ENCODE measurements at regions not wholly inside any gene's neighbourhood (a gene's known extent, or its start where the extent isn't known, plus 50 kb on each side); places are given as distances from the start of the nearest gene placed in this dataset.
"Not testable (repeated sequence)": the region's sequence is repeated elsewhere in the genome, so short reads cannot be mapped to it uniquely, and the experiment has no call there.

GRCh38 chr5:96483878-96484277 is 50.8 kb upstream of the PCSK1 start:
- no peaks in the 10 kb centered on the region for H3K27me3 ChIP-seq (ENCODE audit: control insufficient read depth in 1 of 2, insufficient read depth in 2 of 2, low read length in 2 of 2)
- no peak overlapping the region for H3K4me3 ChIP-seq (ENCODE audit: low read depth in 1 of 2, low read length in 2 of 2)
- H3K36me3 ChIP-seq (ENCODE audit: insufficient read depth, low read length): no peaks in the 10 kb centered on the region
- H3K9me3 ChIP-seq (ENCODE audit: low read length): no peaks in the 10 kb centered on the region
- H3K4me1 ChIP-seq (ENCODE audit: insufficient read depth, low read length): no peaks in the 10 kb centered on the region
- H3K27ac ChIP-seq (ENCODE audit: low read depth, low read length): no peak overlapping the region
- H3K9ac ChIP-seq (ENCODE audit: low read length): no peak overlapping the region

- no peaks in the 10 kb centered on the region for H3K27me3 ChIP-seq (ENCODE audit: control insufficient read depth in 1 of 2, insufficient read depth in 2 of 2, low read length in 2 of 2)
- H3K4me3 ChIP-seq (ENCODE audit: low read depth in 1 of 2, low read length in 2 of 2): no peak overlapping the region
- H3K4me1 ChIP-seq (ENCODE audit: insufficient read depth, low read length): no peaks in the 10 kb centered on the region
- no peak overlapping the region for H3K9ac ChIP-seq (ENCODE audit: low read length)
- H3K36me3 ChIP-seq (ENCODE audit: insufficient read depth, low read length): no peaks in the 10 kb centered on the region
- H3K27ac ChIP-seq (ENCODE audit: low read depth, low read length): no peak overlapping the region
- H3K9me3 ChIP-seq (ENCODE audit: low read length): no peaks in the 10 kb centered on the region
Observed at GRCh38 chr5:96487859-96488258, 54.8 kb upstream of the PCSK1 start.

- Histone ChIP-seq H3K4me3 (ENCODE audit: low read depth in 1 of 2, low read length in 2 of 2) (no peak overlapping the region), H3K27ac (ENCODE audit: low read depth, low read length) (no peak overlapping the region), H3K36me3 (ENCODE audit: insufficient read depth, low read length) (no peaks in the 10 kb centered on the region), H3K9ac (ENCODE audit: low read length) (no peak overlapping the region), H3K27me3 (ENCODE audit: control insufficient read depth in 1 of 2, insufficient read depth in 2 of 2, low read length in 2 of 2) (no peaks in the 10 kb centered on the region), H3K4me1 (ENCODE audit: insufficient read depth, low read length) (no peaks in the 10 kb centered on the region), H3K9me3 (ENCODE audit: low read length) (no peaks in the 10 kb centered on the region)
Observed at GRCh38 chr5:96489532-96489931, 56.5 kb upstream of the PCSK1 start.

DNA sequence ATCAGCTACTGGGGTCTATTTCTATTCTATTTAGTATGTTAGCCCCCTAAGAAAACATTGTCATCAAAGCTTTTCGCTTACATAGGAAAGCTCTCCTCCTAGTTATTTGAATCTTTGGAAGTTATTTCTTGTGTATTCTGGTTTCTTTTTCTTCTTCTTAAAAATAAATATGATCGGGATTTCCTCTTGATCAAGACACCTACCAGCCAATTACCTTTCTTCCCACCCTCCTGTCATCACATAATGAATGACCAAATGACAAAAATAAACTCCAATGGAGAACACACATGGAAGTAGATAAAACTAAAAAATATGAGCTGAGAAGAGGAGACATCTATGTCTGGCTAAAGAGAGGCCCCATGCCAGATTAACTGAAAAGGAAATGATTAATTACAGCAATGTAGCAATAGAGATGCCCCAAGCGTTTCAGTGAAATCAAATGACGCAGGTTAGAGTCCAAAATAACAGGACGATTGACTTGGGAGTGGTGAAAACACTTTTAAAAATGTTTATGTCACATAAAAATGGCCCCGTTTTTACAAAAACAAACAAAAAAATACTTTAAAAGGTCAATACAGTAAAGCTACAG is 59.5 kb upstream of the PCSK1 start:
- Histone ChIP-seq H3K27ac (ENCODE audit: low read depth, low read length) (no peak overlapping the region), H3K9me3 (ENCODE audit: low read length) (no peaks in the 10 kb centered on the region), H3K9ac (ENCODE audit: low read length) (no peak overlapping the region), H3K27me3 (ENCODE audit: control insufficient read depth in 1 of 2, insufficient read depth in 2 of 2, low read length in 2 of 2) (no peaks in the 10 kb centered on the region), H3K4me3 (ENCODE audit: low read depth in 1 of 2, low read length in 2 of 2) (no peak overlapping the region), H3K4me1 (ENCODE audit: insufficient read depth, low read length) (no peaks in the 10 kb centered on the region), H3K36me3 (ENCODE audit: insufficient read depth, low read length) (no peaks in the 10 kb centered on the region)

DNA sequence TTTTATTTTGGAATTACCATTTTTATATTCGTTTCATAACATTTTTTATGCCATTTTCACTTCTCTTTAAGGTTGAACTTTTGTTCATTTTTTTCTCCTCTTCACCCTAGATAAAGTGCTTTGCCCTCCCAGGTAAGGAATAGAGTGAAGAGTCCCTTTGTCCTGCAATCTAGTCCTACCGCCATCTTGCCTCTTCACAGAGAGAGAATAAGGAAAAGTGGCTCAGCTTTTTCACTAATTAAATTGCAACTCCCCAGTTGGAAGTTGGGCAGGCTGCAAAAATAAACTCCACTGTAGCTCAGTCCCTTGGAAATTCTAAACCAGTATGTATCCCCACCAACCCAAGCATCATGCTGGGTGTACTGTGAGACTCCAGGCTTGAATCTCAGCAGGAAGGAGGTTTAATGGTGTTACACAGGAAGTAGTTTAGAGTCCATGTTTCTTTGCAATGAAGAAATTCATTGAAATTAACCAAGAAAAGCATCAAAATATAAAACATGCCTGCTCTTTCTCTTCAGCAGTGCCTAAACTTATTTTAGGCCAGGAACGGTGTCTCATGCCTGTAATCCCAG is 60.3 kb upstream of the PCSK1 start:
- H3K4me3 ChIP-seq (ENCODE audit: low read depth in 1 of 2, low read length in 2 of 2): no peak overlapping the region
- no peaks in the 10 kb centered on the region for H3K36me3 ChIP-seq (ENCODE audit: insufficient read depth, low read length)
- no peaks in the 10 kb centered on the region for H3K27me3 ChIP-seq (ENCODE audit: control insufficient read depth in 1 of 2, insufficient read depth in 2 of 2, low read length in 2 of 2)
- H3K9me3 ChIP-seq (ENCODE audit: low read length): no peaks in the 10 kb centered on the region
- no peak overlapping the region for H3K9ac ChIP-seq (ENCODE audit: low read length)
- H3K27ac ChIP-seq (ENCODE audit: low read depth, low read length): no peak overlapping the region
- H3K4me1 ChIP-seq (ENCODE audit: insufficient read depth, low read length): no peaks in the 10 kb centered on the region

- not testable (repeated sequence) for H3K9ac ChIP-seq (ENCODE audit: low read length); H3K27ac ChIP-seq (ENCODE audit: low read depth, low read length); H3K36me3 ChIP-seq (ENCODE audit: insufficient read depth, low read length)
Observed at GRCh38 chr5:96495412-96495811, 62.4 kb upstream of the PCSK1 start.

GRCh38 chr5:96497027-96497426 is 64.0 kb upstream of the PCSK1 start:
- H3K4me1 ChIP-seq (ENCODE audit: insufficient read depth, low read length); H3K27ac ChIP-seq (ENCODE audit: low read depth, low read length); H3K9me3 ChIP-seq (ENCODE audit: low read length); H3K9ac ChIP-seq (ENCODE audit: low read length); H3K27me3 ChIP-seq (ENCODE audit: control insufficient read depth in 1 of 2, insufficient read depth in 2 of 2, low read length in 2 of 2); H3K4me3 ChIP-seq (ENCODE audit: low read depth in 1 of 2, low read length in 2 of 2); H3K36me3 ChIP-seq (ENCODE audit: insufficient read depth, low read length): not testable (repeated sequence)

More at GRCh38 chr5:96495412-96495811, 62.4 kb upstream of the PCSK1 start:
- H3K9me3 ChIP-seq (ENCODE audit: low read length); H3K4me3 ChIP-seq (ENCODE audit: low read depth in 1 of 2, low read length in 2 of 2); H3K27me3 ChIP-seq (ENCODE audit: control insufficient read depth in 1 of 2, insufficient read depth in 2 of 2, low read length in 2 of 2); H3K4me1 ChIP-seq (ENCODE audit: insufficient read depth, low read length): not testable (repeated sequence)

DNA sequence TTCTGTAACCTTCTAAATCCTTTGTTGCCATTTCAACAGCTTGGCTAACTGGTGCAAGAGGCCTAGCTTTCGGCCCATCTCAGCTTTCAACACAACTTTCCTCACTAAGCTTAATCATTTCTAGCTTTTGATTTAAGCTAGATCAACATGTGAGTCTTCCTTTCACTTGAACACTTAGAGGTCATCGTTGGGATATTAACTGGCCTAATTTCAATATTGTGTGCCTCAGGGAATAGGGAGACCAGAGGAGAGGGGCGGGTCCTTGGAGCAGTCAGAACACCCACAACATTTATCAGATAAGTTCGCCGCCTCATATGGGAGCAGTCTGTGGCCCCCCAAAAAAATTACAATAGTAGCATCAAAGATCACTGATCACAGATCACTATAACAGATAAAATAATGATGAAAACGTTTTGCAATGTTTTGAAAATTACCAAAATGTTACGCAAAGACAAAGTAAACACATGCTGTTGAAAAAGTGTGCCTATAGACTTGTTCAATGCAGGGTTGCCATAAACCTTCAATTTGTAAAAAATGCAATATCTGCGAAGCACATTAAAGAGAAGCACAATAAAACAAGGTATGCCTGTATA is 66.8 kb upstream of the PCSK1 start:
- H3K9ac ChIP-seq (ENCODE audit: low read length): no peak overlapping the region
- no peaks in the 10 kb centered on the region for H3K36me3 ChIP-seq (ENCODE audit: insufficient read depth, low read length)
- no peak overlapping the region for H3K27ac ChIP-seq (ENCODE audit: low read depth, low read length)
- H3K4me1 ChIP-seq (ENCODE audit: insufficient read depth, low read length): no peaks in the 10 kb centered on the region
- H3K27me3 ChIP-seq (ENCODE audit: control insufficient read depth in 1 of 2, insufficient read depth in 2 of 2, low read length in 2 of 2): no peaks in the 10 kb centered on the region
- H3K9me3 ChIP-seq (ENCODE audit: low read length): no peaks in the 10 kb centered on the region
- H3K4me3 ChIP-seq (ENCODE audit: low read depth in 1 of 2, low read length in 2 of 2): no peak overlapping the region

- Histone ChIP-seq H3K4me3 (ENCODE audit: low read depth in 1 of 2, low read length in 2 of 2) (no peak overlapping the region), H3K9me3 (ENCODE audit: low read length) (no peaks in the 10 kb centered on the region), H3K36me3 (ENCODE audit: insufficient read depth, low read length) (no peaks in the 10 kb centered on the region), H3K9ac (ENCODE audit: low read length) (no peak overlapping the region), H3K27me3 (ENCODE audit: control insufficient read depth in 1 of 2, insufficient read depth in 2 of 2, low read length in 2 of 2) (no peaks in the 10 kb centered on the region), H3K27ac (ENCODE audit: low read depth, low read length) (no peak overlapping the region), H3K4me1 (ENCODE audit: insufficient read depth, low read length) (no peaks in the 10 kb centered on the region)
Observed at GRCh38 chr5:96501991-96502646, 69.1 kb upstream of the PCSK1 start.

DNA sequence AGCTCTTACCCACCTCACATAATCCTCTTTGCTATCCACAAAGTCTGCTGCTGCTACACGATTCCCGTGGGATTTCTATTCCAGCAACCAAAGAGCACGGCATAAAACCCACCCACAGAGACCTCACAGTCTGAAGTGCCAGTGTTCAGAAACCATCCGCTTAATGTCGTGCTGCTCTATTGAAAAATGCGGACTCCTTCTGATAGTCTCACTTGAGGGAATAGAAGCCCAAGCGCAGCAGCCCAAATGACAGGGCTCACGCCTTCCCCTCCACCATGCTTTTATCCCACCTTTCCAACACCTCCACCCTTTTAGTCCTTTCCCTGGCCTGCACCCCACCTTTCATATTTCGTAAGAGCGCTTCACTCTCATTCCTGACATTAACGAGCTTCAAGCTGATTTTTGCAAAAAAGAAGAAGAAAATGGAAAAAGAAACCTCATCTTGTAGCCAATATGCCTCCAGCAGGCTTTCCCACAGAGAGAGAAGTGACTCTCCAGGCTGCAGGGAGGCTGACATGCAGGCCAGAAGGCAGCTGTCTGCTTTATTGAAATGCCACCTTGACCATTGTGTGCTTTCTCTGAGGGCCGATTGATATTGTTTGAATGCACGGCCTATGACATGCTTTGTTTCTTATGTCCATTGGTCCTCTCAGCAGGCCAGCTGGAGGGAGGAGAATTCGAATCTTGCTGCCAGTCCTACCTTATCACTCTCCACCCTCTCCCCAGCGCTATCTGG is 70.6 kb upstream of the PCSK1 start:
- H3K4me1 ChIP-seq (ENCODE audit: insufficient read depth, low read length): no peaks in the 10 kb centered on the region
- H3K9ac ChIP-seq (ENCODE audit: low read length): no peak overlapping the region
- no peak overlapping the region for H3K27ac ChIP-seq (ENCODE audit: low read depth, low read length)

DNA sequence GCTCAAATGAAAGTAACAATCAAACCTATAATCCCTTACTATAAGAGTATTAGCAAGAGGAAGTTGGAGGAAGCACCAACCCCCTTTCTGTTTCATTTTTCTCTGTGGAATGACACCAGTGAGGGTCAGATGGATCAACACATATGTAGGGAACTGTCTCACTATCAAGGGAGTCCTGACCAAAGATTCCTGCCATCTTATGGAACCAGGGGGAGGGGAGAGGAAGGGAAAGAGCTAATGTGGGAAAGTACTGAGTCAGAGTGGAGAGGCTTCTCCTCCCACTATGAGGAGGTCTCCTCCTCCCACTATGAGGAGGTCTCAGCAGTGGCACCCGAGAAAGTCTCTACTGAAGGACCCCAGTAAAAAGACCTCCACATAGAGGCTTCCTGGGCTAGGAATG is 73.3 kb upstream of the PCSK1 start:
- H3K4me1 ChIP-seq (ENCODE audit: insufficient read depth, low read length): no peaks in the 10 kb centered on the region
- H3K27ac ChIP-seq (ENCODE audit: low read depth, low read length): no peak overlapping the region
- no peaks in the 10 kb centered on the region for H3K9me3 ChIP-seq (ENCODE audit: low read length)
- H3K9ac ChIP-seq (ENCODE audit: low read length): no peak overlapping the region
- H3K27me3 ChIP-seq (ENCODE audit: control insufficient read depth in 1 of 2, insufficient read depth in 2 of 2, low read length in 2 of 2): no peaks in the 10 kb centered on the region
- H3K4me3 ChIP-seq (ENCODE audit: low read depth in 1 of 2, low read length in 2 of 2): no peak overlapping the region
- H3K36me3 ChIP-seq (ENCODE audit: insufficient read depth, low read length): no peaks in the 10 kb centered on the region

More for the DNA sequence above, 70.6 kb upstream of the PCSK1 start:
- Histone ChIP-seq H3K27me3 (ENCODE audit: control insufficient read depth in 1 of 2, insufficient read depth in 2 of 2, low read length in 2 of 2) (no peaks in the 10 kb centered on the region), H3K9me3 (ENCODE audit: low read length) (no peaks in the 10 kb centered on the region), H3K4me3 (ENCODE audit: low read depth in 1 of 2, low read length in 2 of 2) (no peak overlapping the region), H3K36me3 (ENCODE audit: insufficient read depth, low read length) (no peaks in the 10 kb centered on the region)

Measured in muscle layer of colon (tissue), 2 donors.